ENCODE measurements at regions not wholly inside any gene's neighbourhood (a gene's known extent, or its start where the extent isn't known, plus 50 kb on each side); places are given as distances from the start of the nearest gene placed in this dataset.

GRCh38 chr21:15446223-15446622 is 283.6 kb upstream of the USP25 start:
- ChIA-PET CTCF (no interaction called here), POLR2A (ENCODE audit: unreplicated experiment) (no interaction called here)
- Histone ChIP-seq H2BK15ac (ENCODE audit: low read depth, low read length) (no peak overlapping the region), H3K18ac (ENCODE audit: low read depth, low read length) (no peak overlapping the region), H3K23ac (ENCODE audit: low read depth, low read length) (no peak overlapping the region), H2BK120ac (ENCODE audit: low read depth, low read length) (no peak overlapping the region), H3K9ac (ENCODE audit: low read depth, low read length) (no peak overlapping the region), H3K4ac (ENCODE audit: low read depth, low read length) (no peak overlapping the region), H3K36me3 (ENCODE audit: control insufficient read depth, insufficient read depth, low read length) (no peaks in the 10 kb centered on the region), H2BK5ac (ENCODE audit: low read depth, low read length, poor library complexity, severe bottlenecking) (no peak overlapping the region), H4K5ac (ENCODE audit: low read depth, low read length) (no peak overlapping the region), H3K27me3 (ENCODE audit: control insufficient read depth, insufficient read depth, low read length) (no peaks in the 10 kb centered on the region), H4K20me1 (ENCODE audit: insufficient read depth, low read length) (no peaks in the 10 kb centered on the region), H2AK5ac (ENCODE audit: low read depth, low read length) (no peak overlapping the region), H2BK20ac (ENCODE audit: low read depth, low read length) (no peak overlapping the region), H4K8ac (ENCODE audit: low read depth in 2 of 2, low read length in 2 of 2) (no peak overlapping the region), H3K56ac (ENCODE audit: extremely low read depth, insufficient read depth, low read length) (no peak overlapping the region), H3K9me1 (ENCODE audit: insufficient read depth, low read length) (no peaks in the 10 kb centered on the region), H3K14ac (replicated peaks; ENCODE audit: low read depth, low read length) (no peak overlapping the region), H3K4me2 (ENCODE audit: low read depth, low read length) (no peak overlapping the region), H3K9me3 (ENCODE audit: control insufficient read depth, insufficient read depth, low read length) (no peaks in the 10 kb centered on the region), H4K91ac (ENCODE audit: insufficient read depth, low read depth, low read length) (no peak overlapping the region), H3K27ac (ENCODE audit: insufficient read depth, low read length) (no peak overlapping the region), H3K4me1 (ENCODE audit: control insufficient read depth, insufficient read depth, low read length) (no peaks in the 10 kb centered on the region), H2AK9ac (replicated peaks; ENCODE audit: low read depth, low read length, poor library complexity) (no peak overlapping the region), H2AFZ (replicated peaks; ENCODE audit: low read length, poor library complexity) (no peak overlapping the region), H3K4me3 (ENCODE audit: insufficient read depth, low read depth, low read length) (no peak overlapping the region), H3K79me1 (ENCODE audit: low read depth in 1 of 2, low read length in 2 of 2) (no peaks in the 10 kb centered on the region)
- DNase-seq (no peak), ATAC-seq (ENCODE audit: low read depth) (no peak)
- TF ChIP-seq NFE2L2 (IDR thresholded peaks at IDR 0.05; ENCODE audit: low read depth, low read length) (no peak), CHD1 (IDR thresholded peaks at IDR 0.05; ENCODE audit: low read depth, low read length) (no peak), MAZ (IDR thresholded peaks at IDR 0.05; ENCODE audit: borderline replicate concordance, low read depth, low read length) (no peak), RCOR1 (IDR thresholded peaks at IDR 0.05; ENCODE audit: insufficient replicate concordance, low read length) (no peak), MAFK (IDR thresholded peaks at IDR 0.05; ENCODE audit: low read depth, low read length) (no peak), MXI1 (IDR thresholded peaks at IDR 0.05; ENCODE audit: borderline replicate concordance, low read depth, low read length) (no peak), CTCF (conservative IDR thresholded peaks at IDR 0.05; ENCODE audit: low read depth, low read length) (no peak), ELK1 (IDR thresholded peaks at IDR 0.05; ENCODE audit: borderline replicate concordance, low read depth, low read length) (no peak), BHLHE40 (IDR thresholded peaks at IDR 0.05; ENCODE audit: low read depth, low read length) (no peak), POLR2A (IDR thresholded peaks at IDR 0.05; ENCODE audit: low read depth, low read length) (no peak), SMC3 (IDR thresholded peaks at IDR 0.05; ENCODE audit: low read depth, low read length) (no peak), RAD21 (IDR thresholded peaks at IDR 0.05; ENCODE audit: low read length) (no peak), CEBPB (IDR thresholded peaks at IDR 0.05; ENCODE audit: low read depth, low read length) (no peak), FOS (IDR thresholded peaks at IDR 0.05; ENCODE audit: low read depth, low read length) (no peak)
- BruUV-seq (replicated peaks), result no TSS peak
- intact Hi-C loops (cut with micrococcal nuclease), result no loop called here
- dilution Hi-C loops (cut with HindIII; ENCODE audit: low sequenced_read_pairs, unreplicated experiment), result no loop called here
- in situ Hi-C loops (cut with MboI; ENCODE audit: low sequenced_read_pairs), result no loop called here
- no CpG with 5 or more reads among the region's 3 CpGs for WGBS, 2 experiments (ENCODE audit: extremely low coverage in 2 of 2, insufficient read length in 1 of 2)

Measured in IMR-90 (cell line).